ENCODE measurements at regions not wholly inside any gene's neighbourhood (a gene's known extent, or its start where the extent isn't known, plus 50 kb on each side); places are given as distances from the start of the nearest gene placed in this dataset.
"Not testable (repeated sequence)": the region's sequence is repeated elsewhere in the genome, so short reads cannot be mapped to it uniquely, and the experiment has no call there.

- DNase-seq (ENCODE audit: low read depth in 2 of 2) = no peak
Measured at GRCh38 chr6:21742238-21742660, 148.7 kb downstream of the SOX4 start.

- no peak for DNase-seq (ENCODE audit: low read depth in 2 of 2)
Measured at GRCh38 chr6:21744331-21744730, 150.8 kb downstream of the SOX4 start.

GRCh38 chr6:21745543-21746337 lies 152.2 kb downstream of the SOX4 start:
- no peak for DNase-seq (ENCODE audit: low read depth in 2 of 2)

GRCh38 chr6:21747441-21747840 lies 153.9 kb downstream of the SOX4 start:
- DNase-seq (ENCODE audit: low read depth in 2 of 2) = no peak

- DNase-seq (ENCODE audit: low read depth in 2 of 2) = no peak
Measured at GRCh38 chr6:21748343-21749056, 154.9 kb downstream of the SOX4 start.

- no peak for DNase-seq (ENCODE audit: low read depth in 2 of 2)
Measured at GRCh38 chr6:21749754-21750153, 156.2 kb downstream of the SOX4 start.

GRCh38 chr6:21750575-21750974 lies 157.0 kb downstream of the SOX4 start:
- no peak for DNase-seq (ENCODE audit: low read depth in 2 of 2)

GRCh38 chr6:21751608-21752007 lies 158.1 kb downstream of the SOX4 start:
- DNase-seq (ENCODE audit: low read depth in 2 of 2) = no peak

- DNase-seq (ENCODE audit: low read depth in 2 of 2) = no peak
Measured at GRCh38 chr6:21752054-21752811, 158.7 kb downstream of the SOX4 start.

- DNase-seq (ENCODE audit: low read depth in 2 of 2) = no peak
Measured at GRCh38 chr6:21753241-21754108, 159.9 kb downstream of the SOX4 start.

GRCh38 chr6:21754891-21755290 lies 161.3 kb downstream of the SOX4 start:
- DNase-seq (ENCODE audit: low read depth in 2 of 2) = no peak

GRCh38 chr6:21756487-21756886 lies 162.9 kb downstream of the SOX4 start:
- DNase-seq (ENCODE audit: low read depth in 2 of 2) = no peak

- DNase-seq (ENCODE audit: low read depth in 2 of 2) = not testable (repeated sequence)
Measured at GRCh38 chr6:21757392-21757791, 163.8 kb downstream of the SOX4 start.

GRCh38 chr6:21759721-21760120 lies 166.2 kb downstream of the SOX4 start:
- DNase-seq (ENCODE audit: low read depth in 2 of 2) = no peak

GRCh38 chr6:21761053-21761730 lies 167.6 kb downstream of the SOX4 start:
- DNase-seq (ENCODE audit: low read depth in 2 of 2) = not testable (repeated sequence)

GRCh38 chr6:21764989-21765388 lies 171.4 kb downstream of the SOX4 start:
- DNase-seq (ENCODE audit: low read depth in 2 of 2) = no peak

- DNase-seq (ENCODE audit: low read depth in 2 of 2) = no peak
Measured at GRCh38 chr6:21767891-21768648, 174.5 kb downstream of the SOX4 start.

- DNase-seq (ENCODE audit: low read depth in 2 of 2) = no peak
Measured at GRCh38 chr6:21769405-21769861, 175.9 kb downstream of the SOX4 start.

GRCh38 chr6:21769968-21770367 lies 176.4 kb downstream of the SOX4 start:
- DNase-seq (ENCODE audit: low read depth in 2 of 2) = no peak

Data from stimulated activated CD4-positive, alpha-beta T cell treated with anti-CD3 and anti-CD28 coated beads, Interleukin-1b, Interleukin-23, amount 100 ng/mL, for 1 hour (primary cell).